DND-41 (cell line): ENCODE measurements at regions not wholly inside any gene's neighbourhood (a gene's known extent, or its start where the extent isn't known, plus 50 kb on each side); places are given as distances from the start of the nearest gene placed in this dataset.

Experiments used
- ATAC-seq: fragments of 200-7000 bp; cut with Tn5 transposase; 3 replicates; pipeline ENCODE4 v1.9.1; 2021; ENCODE audit warnings: low read depth; ENCODE audit not compliant: insufficient read depth
- DNase-seq: peaks from one replicate; pipeline ENCODE4 v3.0.0-alpha.2; 2020
- H2AFZ ChIP-seq: 2 replicates; pipeline ENCODE4 v1.6.0; 2012; ENCODE audit warnings: low read depth, low read length
- H3K27ac ChIP-seq: 2 replicates; pipeline ENCODE4 v1.5.1; 2012; ENCODE audit warnings: low read length, inconsistent platforms
- H3K27me3 ChIP-seq: fragments of 200-600 bp; sonication (generic); 2 replicates; pipeline ENCODE4 v1.6.0; 2012; ENCODE audit warnings: low read length, mild to moderate bottlenecking, inconsistent platforms; ENCODE audit not compliant: insufficient read depth, poor library complexity
- H3K36me3 ChIP-seq: 2 replicates; pipeline ENCODE4 v1.5.1; 2012; ENCODE audit warnings: low read length, inconsistent platforms; ENCODE audit not compliant: insufficient read depth
- H3K4me1 ChIP-seq: 2 replicates; pipeline ENCODE4 v1.5.1; 2012; ENCODE audit warnings: mild to moderate bottlenecking, low read length; ENCODE audit not compliant: insufficient read depth
- H3K4me2 ChIP-seq: 2 replicates; pipeline ENCODE4 v1.6.0; 2012; ENCODE audit warnings: mild to moderate bottlenecking, moderate library complexity, low read length, inconsistent platforms; ENCODE audit not compliant: insufficient read depth
- H3K4me3 ChIP-seq, 2 experiments: fragments of 200-600 bp in 1 of 2; shearing (Covaris generic) in 1 of 2; 2 replicates each; pipeline ENCODE4 v1.5.1; 2012 to 2016; ENCODE audit warnings: inconsistent platforms in 2 of 2, low read length in 2 of 2, mild to moderate bottlenecking in 2 of 2, low read depth in 1 of 2, moderate library complexity in 1 of 2
- H3K79me2 ChIP-seq: 2 replicates; pipeline ENCODE4 v1.6.0; 2012; ENCODE audit warnings: low read length, inconsistent platforms; ENCODE audit not compliant: insufficient read depth
- H3K9ac ChIP-seq: 2 replicates; pipeline ENCODE4 v1.6.0; 2012; ENCODE audit warnings: low read depth, mild to moderate bottlenecking, inconsistent platforms, low read length, moderate library complexity
- H3K9me3 ChIP-seq: 2 replicates; pipeline ENCODE4 v1.5.1; 2012; ENCODE audit warnings: low read length, moderate library complexity, mild to moderate bottlenecking, inconsistent platforms; ENCODE audit not compliant: insufficient read depth, severe bottlenecking
- H4K20me1 ChIP-seq: 2 replicates; pipeline ENCODE4 v1.6.0; 2012; ENCODE audit warnings: low read length; ENCODE audit not compliant: insufficient read depth
- EZH2 ChIP-seq: IDR thresholded peaks from 3 replicates; pipeline ENCODE4 v1.6.1; 2012; ENCODE audit warnings: borderline replicate concordance, low read depth, mild to moderate bottlenecking, moderate library complexity, low read length, inconsistent platforms; ENCODE audit not compliant: severe bottlenecking
- TF ChIP-seq, protein P1 (sequence below): IDR thresholded peaks from 2 replicates; pipeline ENCODE4 v1.5.1; 2012; ENCODE audit warnings: borderline replicate concordance, low read length, moderate library complexity, mild to moderate bottlenecking; ENCODE audit not compliant: poor library complexity, severe bottlenecking; ENCODE audit errors: extremely low read depth

DNA sequence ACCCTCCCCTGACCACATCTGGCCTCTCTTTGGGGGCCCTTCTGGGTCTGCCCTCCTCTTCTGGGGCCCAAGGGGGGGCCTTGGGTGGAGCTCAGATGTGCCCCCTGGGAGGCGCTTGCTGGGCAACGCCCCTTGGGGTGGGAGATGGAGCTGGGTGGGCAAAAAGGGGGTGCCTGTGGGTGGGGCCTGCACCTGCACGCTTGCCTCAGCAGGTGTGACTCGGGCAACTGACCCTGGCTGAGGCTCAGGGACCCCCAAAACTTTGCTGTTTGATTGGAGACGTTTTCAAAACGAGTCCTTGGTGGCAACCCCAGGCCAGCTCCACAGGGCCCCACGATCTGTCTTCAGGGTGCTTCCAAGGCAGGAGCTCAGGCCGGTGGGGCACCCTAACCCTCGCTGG is 105.3 kb downstream of the SIK1 start:
- no peaks in the 10 kb centered on the region for H4K20me1 ChIP-seq
- H3K79me2 ChIP-seq: no peaks in the 10 kb centered on the region
- no peaks in the 10 kb centered on the region for H3K36me3 ChIP-seq
- no peaks in the 10 kb centered on the region for H3K27me3 ChIP-seq
- H3K4me3 ChIP-seq: no peak overlapping the region
- ATAC-seq (no peak), DNase-seq (no peak)
- TF ChIP-seq, protein P1, sequence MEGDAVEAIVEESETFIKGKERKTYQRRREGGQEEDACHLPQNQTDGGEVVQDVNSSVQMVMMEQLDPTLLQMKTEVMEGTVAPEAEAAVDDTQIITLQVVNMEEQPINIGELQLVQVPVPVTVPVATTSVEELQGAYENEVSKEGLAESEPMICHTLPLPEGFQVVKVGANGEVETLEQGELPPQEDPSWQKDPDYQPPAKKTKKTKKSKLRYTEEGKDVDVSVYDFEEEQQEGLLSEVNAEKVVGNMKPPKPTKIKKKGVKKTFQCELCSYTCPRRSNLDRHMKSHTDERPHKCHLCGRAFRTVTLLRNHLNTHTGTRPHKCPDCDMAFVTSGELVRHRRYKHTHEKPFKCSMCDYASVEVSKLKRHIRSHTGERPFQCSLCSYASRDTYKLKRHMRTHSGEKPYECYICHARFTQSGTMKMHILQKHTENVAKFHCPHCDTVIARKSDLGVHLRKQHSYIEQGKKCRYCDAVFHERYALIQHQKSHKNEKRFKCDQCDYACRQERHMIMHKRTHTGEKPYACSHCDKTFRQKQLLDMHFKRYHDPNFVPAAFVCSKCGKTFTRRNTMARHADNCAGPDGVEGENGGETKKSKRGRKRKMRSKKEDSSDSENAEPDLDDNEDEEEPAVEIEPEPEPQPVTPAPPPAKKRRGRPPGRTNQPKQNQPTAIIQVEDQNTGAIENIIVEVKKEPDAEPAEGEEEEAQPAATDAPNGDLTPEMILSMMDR: no peak
- TF ChIP-seq EZH2: no peak
- H3K9me3 ChIP-seq: peaks cover 3% of the 10 kb centered on the region
- H3K27ac ChIP-seq: no peak overlapping the region
- H3K9ac ChIP-seq: no peak overlapping the region
- no peaks in the 10 kb centered on the region for H3K4me1 ChIP-seq
- no peak overlapping the region for H3K4me2 ChIP-seq
- H2AFZ ChIP-seq: no peak overlapping the region

DNA sequence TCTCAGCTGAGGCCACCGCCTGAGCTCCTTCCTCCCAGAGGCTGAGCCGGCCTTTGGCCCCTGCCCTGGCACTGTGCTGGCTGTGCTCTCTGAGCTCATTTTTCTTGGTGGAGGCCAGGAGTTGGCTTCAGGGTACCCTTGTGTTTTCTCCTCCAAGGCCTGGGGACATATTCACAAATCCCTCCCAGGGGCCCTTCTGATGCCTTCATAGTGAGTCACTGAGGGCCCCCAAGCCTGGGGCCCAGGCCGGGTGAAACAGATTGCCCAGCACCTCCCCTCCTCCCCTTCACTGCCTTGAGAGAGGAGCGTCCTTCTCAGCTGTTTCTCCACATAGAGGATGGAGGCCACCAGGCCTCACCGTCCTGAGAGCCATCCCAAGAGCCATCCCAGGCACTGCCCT is 105.8 kb downstream of the SIK1 start:
- TF ChIP-seq, protein P1: no peak
- no peak for TF ChIP-seq EZH2
- no peak overlapping the region for H2AFZ ChIP-seq
- H3K27ac ChIP-seq: no peak overlapping the region
- no peak overlapping the region for H3K4me2 ChIP-seq
- H3K4me3 ChIP-seq: no peak overlapping the region
- DNase-seq (no peak), ATAC-seq (no peak)
- no peaks in the 10 kb centered on the region for H3K36me3 ChIP-seq
- H3K4me1 ChIP-seq: no peaks in the 10 kb centered on the region
- H3K9ac ChIP-seq: no peak overlapping the region
- peaks cover 3% of the 10 kb centered on the region for H3K9me3 ChIP-seq
- no peaks in the 10 kb centered on the region for H3K79me2 ChIP-seq
- H4K20me1 ChIP-seq: no peaks in the 10 kb centered on the region
- no peaks in the 10 kb centered on the region for H3K27me3 ChIP-seq

DNA sequence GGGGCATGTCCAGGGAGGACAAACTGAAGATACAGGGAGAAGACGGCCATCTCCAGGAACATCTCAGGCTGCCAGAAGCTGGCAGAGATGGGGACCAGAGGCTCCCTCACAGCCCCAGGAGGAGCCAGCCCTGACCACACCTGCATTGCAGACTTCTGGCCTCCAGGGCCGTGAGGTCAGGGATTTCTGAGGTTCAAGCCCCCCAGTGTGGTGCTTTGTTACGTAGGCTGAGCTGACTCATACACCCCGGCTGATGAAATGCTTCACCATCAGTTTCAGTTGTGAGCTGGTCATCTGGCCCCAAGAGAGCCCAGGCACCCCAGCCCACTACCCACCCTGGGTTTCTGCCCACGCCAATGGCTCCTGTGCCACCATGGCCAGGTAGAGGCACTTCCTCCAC is 106.4 kb downstream of the SIK1 start:
- TF ChIP-seq, protein P1: no peak
- TF ChIP-seq EZH2: no peak

More for the DNA sequence above, 106.4 kb downstream of the SIK1 start:
- DNase-seq: no peak
- Histone ChIP-seq H3K4me3 (no peak overlapping the region), H2AFZ (no peak overlapping the region), H3K4me1 (no peaks in the 10 kb centered on the region), H3K79me2 (no peaks in the 10 kb centered on the region), H3K9ac (no peak overlapping the region), H3K36me3 (no peaks in the 10 kb centered on the region), H4K20me1 (no peaks in the 10 kb centered on the region), H3K27ac (no peak overlapping the region), H3K9me3 (peaks cover 3% of the 10 kb centered on the region), H3K27me3 (no peaks in the 10 kb centered on the region), H3K4me2 (no peak overlapping the region)
- no peak for ATAC-seq
